H1 (cell line): ENCODE measurements at regions not wholly inside any gene's neighbourhood (a gene's known extent, or its start where the extent isn't known, plus 50 kb on each side); places are given as distances from the start of the nearest gene placed in this dataset.

Source experiments
- CTCF ChIA-PET: fragments of 300-600 bp; sonication (Branson Sonifier 250); formaldehyde crosslinking; loops from one replicate; lab custom pipeline; 2021; ENCODE audit not compliant: partially characterized antibody; lab: Charles Lee
- POLR2A ChIA-PET: fragments of 300-600 bp; sonication (Branson Sonifier 250); formaldehyde crosslinking; loops from one replicate; lab custom pipeline; 2021; ENCODE audit warnings: inconsistent platforms; ENCODE audit not compliant: partially characterized antibody; lab: Charles Lee
- DNase-seq, 2 experiments: peaks; one replicate each; pipeline versions ENCODE4 v3.0.0 to v3.0.0-alpha.2; 2010 to 2022; ENCODE audit warnings: low spot score in 2 of 2, low read depth in 1 of 2, mixed read lengths in 1 of 2
- FAIRE-seq: peaks from 2 replicates; lab custom pipeline; 2011; peaks lifted over from hg19 to GRCh38; lab: Jason Lieb, UNC
- H2AFZ ChIP-seq: 2 replicates; pipeline ENCODE4 v1.8.1; 2012; ENCODE audit warnings: low read length, inconsistent platforms
- H2AK5ac ChIP-seq: 2 replicates; pipeline ENCODE4 v1.6.1; 2013; ENCODE audit warnings: low read depth, low read length
- H2BK120ac ChIP-seq: replicated peaks from 2 replicates; pipeline ENCODE3; 2013; ENCODE audit warnings: low read depth, low read length, inconsistent platforms
- H2BK12ac ChIP-seq: 2 replicates; pipeline ENCODE4 v1.6.1; 2013; ENCODE audit warnings: low read depth, low read length
- H2BK15ac ChIP-seq: 2 replicates; pipeline ENCODE4 v1.6.1; 2013; ENCODE audit warnings: low read length
- H2BK20ac ChIP-seq: 2 replicates; pipeline ENCODE4 v1.6.1; 2013; ENCODE audit warnings: low read length
- H2BK5ac ChIP-seq: 2 replicates; pipeline ENCODE4 v1.6.1; 2013; ENCODE audit warnings: low read depth, low read length
- H3K14ac ChIP-seq: 2 replicates; pipeline ENCODE4 v1.6.1; 2013; ENCODE audit warnings: inconsistent platforms; ENCODE audit not compliant: insufficient read length
- H3K18ac ChIP-seq: 2 replicates; pipeline ENCODE4 v1.6.1; 2013; ENCODE audit warnings: low read length; ENCODE audit errors: extremely low read depth
- H3K23ac ChIP-seq: 2 replicates; pipeline ENCODE4 v1.6.1; 2013; ENCODE audit warnings: inconsistent platforms; ENCODE audit not compliant: insufficient read length
- H3K23me2 ChIP-seq: 2 replicates; pipeline ENCODE4 v1.6.1; 2013; ENCODE audit warnings: low read depth, low read length
- H3K27ac ChIP-seq: 2 replicates; pipeline ENCODE4 v1.6.1; 2011; ENCODE audit warnings: low read depth, low read length, inconsistent platforms
- H3K27me3 ChIP-seq, 4 experiments: replicated peaks in 1 of 4; 1 replicate in 1 of 4; 2 replicates in 3 of 4; pipeline versions ENCODE4 v1.6.1 to v1.8.1; 2011 to 2013; ENCODE audit warnings: low read length in 3 of 4, mild to moderate bottlenecking in 3 of 4, inconsistent platforms in 2 of 4, mixed read lengths in 2 of 4, moderate library complexity in 1 of 4; ENCODE audit not compliant: control insufficient read depth in 3 of 4, insufficient read depth in 3 of 4; ENCODE audit errors: extremely low read depth in 1 of 4
- H3K36me3 ChIP-seq, 4 experiments: 2 replicates each; pipeline versions ENCODE4 v1.6.1 to v1.8.1; 2011 to 2013; ENCODE audit warnings: mild to moderate bottlenecking in 4 of 4, low read length in 3 of 4, moderate library complexity in 2 of 4, control low read depth in 1 of 4, inconsistent platforms in 1 of 4; ENCODE audit not compliant: insufficient read depth in 4 of 4, control insufficient read depth in 2 of 4
- H3K4ac ChIP-seq: replicated peaks from 2 replicates; pipeline ENCODE3; 2013; ENCODE audit warnings: low read length, low read depth, mixed read lengths, inconsistent platforms; ENCODE audit not compliant: insufficient read length
- H3K4me1 ChIP-seq, 4 experiments: replicated peaks in 1 of 4; 1 replicate in 1 of 4; 2 replicates in 3 of 4; pipeline versions ENCODE4 v1.6.1 to v1.8.1; 2011 to 2013; ENCODE audit warnings: low read length in 3 of 4, inconsistent platforms in 2 of 4, mixed read lengths in 1 of 4; ENCODE audit not compliant: insufficient read depth in 4 of 4, control insufficient read depth in 3 of 4
- H3K4me2 ChIP-seq, 2 experiments: 2 replicates each; pipeline versions ENCODE4 v1.6.1 to v1.8.1; 2011 to 2013; ENCODE audit warnings: low read depth in 2 of 2, low read length in 2 of 2, control low read depth in 1 of 2, inconsistent platforms in 1 of 2, mild to moderate bottlenecking in 1 of 2; ENCODE audit not compliant: insufficient read depth in 1 of 2
- H3K4me3 ChIP-seq, 4 experiments: fragments of 200-600, 300-600 bp in 1 of 4; sonication (generic), shearing (Covaris generic), sonication (Bioruptor Twin) in 1 of 4; 2 replicates each; pipeline versions ENCODE4 v1.5.1 to v1.8.1; 2011 to 2016; ENCODE audit warnings: low read length in 4 of 4, low read depth in 3 of 4, control low read depth in 2 of 4, inconsistent platforms in 2 of 4, mild to moderate bottlenecking in 2 of 4, mixed read lengths in 1 of 4, moderate library complexity in 1 of 4; ENCODE audit not compliant: insufficient read depth in 2 of 4; ENCODE audit errors: extremely low read depth in 1 of 4
- H3K56ac ChIP-seq: replicated peaks from 2 replicates; pipeline ENCODE3; 2013; ENCODE audit warnings: low read depth, mild to moderate bottlenecking, mixed read lengths, low read length, inconsistent platforms; ENCODE audit not compliant: insufficient read length
- H3K79me1 ChIP-seq: 2 replicates; pipeline ENCODE4 v1.6.1; 2013; ENCODE audit warnings: low read depth, low read length, control low read depth
- H3K79me2 ChIP-seq, 2 experiments: 2 replicates each; pipeline versions ENCODE4 v1.6.1 to v1.8.1; 2012 to 2013; ENCODE audit warnings: low read length in 2 of 2, mild to moderate bottlenecking in 2 of 2, inconsistent platforms in 1 of 2; ENCODE audit not compliant: insufficient read depth in 2 of 2, control insufficient read depth in 1 of 2
- H3K9ac ChIP-seq, 4 experiments: replicated peaks in 1 of 4; 1 replicate in 1 of 4; 2 replicates in 3 of 4; pipeline versions ENCODE4 v1.6.1 to v1.8.1; 2011 to 2013; ENCODE audit warnings: low read depth in 3 of 4, low read length in 3 of 4, control low read depth in 2 of 4, mild to moderate bottlenecking in 2 of 4, moderate library complexity in 2 of 4, inconsistent platforms in 1 of 4; ENCODE audit errors: extremely low read depth in 1 of 4
- H3K9me3 ChIP-seq, 2 experiments: 2 replicates each; pipeline versions ENCODE4 v1.6.1 to v1.8.1; 2012 to 2013; ENCODE audit warnings: mild to moderate bottlenecking in 2 of 2, moderate library complexity in 2 of 2, control low read depth in 1 of 2, inconsistent platforms in 1 of 2, low read depth in 1 of 2, low read length in 1 of 2, mixed read lengths in 1 of 2; ENCODE audit not compliant: insufficient read depth in 2 of 2
- H4K20me1 ChIP-seq, 2 experiments: replicated peaks in 1 of 2; 2 replicates each; pipeline versions ENCODE3 to v1.8.1; 2011 to 2013; ENCODE audit warnings: inconsistent platforms in 2 of 2, low read length in 2 of 2, mild to moderate bottlenecking in 1 of 2; ENCODE audit not compliant: insufficient read depth in 2 of 2, control insufficient read depth in 1 of 2
- H4K5ac ChIP-seq: 2 replicates; pipeline ENCODE4 v1.6.1; 2013; ENCODE audit warnings: low read length, low read depth, mixed read lengths, inconsistent platforms; ENCODE audit not compliant: insufficient read length
- H4K8ac ChIP-seq: 2 replicates; pipeline ENCODE4 v1.8.0; 2013; ENCODE audit warnings: mild to moderate bottlenecking, moderate library complexity, low read length, inconsistent platforms; ENCODE audit not compliant: insufficient read depth; ENCODE audit errors: extremely low read depth
- H4K91ac ChIP-seq: replicated peaks from 2 replicates; pipeline ENCODE3; 2013; ENCODE audit warnings: low read length, mixed read lengths, inconsistent platforms; ENCODE audit not compliant: insufficient read length
- WGBS, 2 experiments: shearing (Covaris generic) in 1 of 2; methylation state at CpG; one replicate each; pipeline versions ENCODE4 v1.1.6 to v1.1.7; 2013 to 2015; ENCODE audit warnings: low lambda C conversion rate in 2 of 2, mixed read lengths in 2 of 2, inconsistent platforms in 1 of 2, low coverage in 1 of 2, missing lambda C conversion rate in 1 of 2; ENCODE audit not compliant: insufficient replicate concordance in 2 of 2, insufficient coverage in 1 of 2, insufficient read length in 1 of 2; ENCODE audit errors: extremely low coverage in 1 of 2, missing lambda C conversion rate in 1 of 2; 5-methylcytosine and 5-hydroxymethylcytosine counted together
- TF ChIP-seq, protein P1 (sequence below): IDR thresholded peaks from 2 replicates; pipeline ENCODE4 v1.6.1; 2012; ENCODE audit warnings: inconsistent platforms
- TF ChIP-seq, protein P2 (sequence below): IDR thresholded peaks from 2 replicates; pipeline ENCODE4 v1.6.1; 2012; ENCODE audit warnings: inconsistent platforms

DNA sequence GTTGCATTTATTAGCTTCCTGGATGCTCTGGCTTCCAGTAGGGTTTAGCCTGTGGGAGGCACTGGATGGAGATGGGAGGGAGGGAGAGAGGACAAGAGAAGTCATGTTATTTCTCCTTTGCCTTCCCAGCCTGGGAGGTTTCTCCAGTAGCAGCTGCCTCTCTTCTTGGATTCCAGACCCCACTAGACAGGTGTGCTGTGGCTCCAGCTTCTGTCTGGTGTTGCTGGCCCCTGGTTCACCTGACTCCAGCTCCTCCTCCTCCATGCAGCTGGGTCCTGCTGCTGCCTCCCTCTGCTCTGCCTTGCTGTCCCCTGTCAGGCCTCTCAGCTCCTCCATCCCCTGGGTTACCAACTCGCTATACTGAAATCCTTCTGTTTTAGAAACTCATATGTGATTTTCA lies 188.9 kb upstream of the TNP1 start:
- Histone ChIP-seq H2BK12ac (no peak overlapping the region), H3K79me1 (no peaks in the 10 kb centered on the region), H3K18ac (no peak overlapping the region), H3K4ac (no peak overlapping the region), H3K56ac (no peak overlapping the region), H2BK5ac (no peak overlapping the region), H3K23ac (no peak overlapping the region), H2BK15ac (no peak overlapping the region), H2AFZ (peak overlapping the region; percentile 24; the same call in 1 of the 2 replicates), H2BK120ac (no peak overlapping the region), H3K9me3 (no peaks in the 10 kb centered on the region), H4K91ac (no peak overlapping the region), H3K14ac (no peak overlapping the region), H3K4me2 (no peak overlapping the region), H3K4me3 (no peak overlapping the region), H3K9ac (no peak overlapping the region), H3K4me1 (no peaks in the 10 kb centered on the region), H2AK5ac (no peak overlapping the region), H4K5ac (no peak overlapping the region), H4K8ac (no peak overlapping the region), H4K20me1 (no peaks in the 10 kb centered on the region), H3K23me2 (no peaks in the 10 kb centered on the region), H3K79me2 (no peaks in the 10 kb centered on the region), H3K27ac (no peak overlapping the region), H2BK20ac (no peak overlapping the region), H3K36me3 (no peaks in the 10 kb centered on the region), H3K27me3 (no peaks in the 10 kb centered on the region; a peak in 1 of 7 replicates)
- FAIRE-seq = no peak
- POLR2A ChIA-PET = interaction anchor here (1.2 kb wide), 1 partner anchor 11 kb away, joined by 6 read pairs; no protein-coding TSS in a partner anchor
- CTCF ChIA-PET = interaction anchor here (0.7 to 2.6 kb wide), 10 partner anchors 9 to 708 kb away, joined by 3 to 7 read pairs (median 4); no protein-coding TSS in a partner anchor
- WGBS, 2 experiments = 100% methylated on average over 1 of the region's 1 CpG; no CpG with 5 or more reads in 1 of the 2 experiments
- TF ChIP-seq, protein P1, sequence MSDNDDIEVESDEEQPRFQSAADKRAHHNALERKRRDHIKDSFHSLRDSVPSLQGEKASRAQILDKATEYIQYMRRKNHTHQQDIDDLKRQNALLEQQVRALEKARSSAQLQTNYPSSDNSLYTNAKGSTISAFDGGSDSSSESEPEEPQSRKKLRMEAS = no peak
- TF ChIP-seq, protein P2, sequence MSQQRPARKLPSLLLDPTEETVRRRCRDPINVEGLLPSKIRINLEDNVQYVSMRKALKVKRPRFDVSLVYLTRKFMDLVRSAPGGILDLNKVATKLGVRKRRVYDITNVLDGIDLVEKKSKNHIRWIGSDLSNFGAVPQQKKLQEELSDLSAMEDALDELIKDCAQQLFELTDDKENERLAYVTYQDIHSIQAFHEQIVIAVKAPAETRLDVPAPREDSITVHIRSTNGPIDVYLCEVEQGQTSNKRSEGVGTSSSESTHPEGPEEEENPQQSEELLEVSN = no peak
- DNase-seq = no peak
